Calu3 (cell line): ENCODE measurements at regions not wholly inside any gene's neighbourhood (a gene's known extent, or its start where the extent isn't known, plus 50 kb on each side); places are given as distances from the start of the nearest gene placed in this dataset.
"Not testable (repeated sequence)": the region's sequence is repeated elsewhere in the genome, so short reads cannot be mapped to it uniquely, and the experiment has no call there.

ENCODE experiments used
- BruUV-seq: library from RNA; stranded (reverse); fragments of 400-500 nt; replicated peaks from 2 replicates; lab custom pipeline; 2021; lab: Mats Ljungman, UMichigan
- CTCF ChIA-PET: fragments of 300-600 bp; sonication (Branson Sonifier 250); formaldehyde crosslinking; loops from one replicate; lab custom pipeline; 2022; ENCODE audit warnings: antibody characterized with exemption; lab: Charles Lee
- DNase-seq: peaks from one replicate; pipeline ENCODE4 v3.0.0; 2022
- H3K27ac Mint-ChIP-seq: one replicate; pipeline ENCODE4 v1.8.0; 2022; ENCODE audit warnings: mixed read lengths; ENCODE audit not compliant: unreplicated experiment
- H3K27me3 Mint-ChIP-seq: one replicate; pipeline ENCODE4 v1.8.0; 2022; ENCODE audit warnings: mixed read lengths; ENCODE audit not compliant: unreplicated experiment
- H3K36me3 Mint-ChIP-seq: one replicate; pipeline ENCODE4 v1.8.0; 2022; ENCODE audit warnings: mild to moderate bottlenecking, moderate library complexity, mixed read lengths; ENCODE audit not compliant: insufficient read depth, unreplicated experiment
- H3K4me1 Mint-ChIP-seq: one replicate; pipeline ENCODE4 v1.8.0; 2022; ENCODE audit warnings: mild to moderate bottlenecking, low read depth, mixed read lengths; ENCODE audit not compliant: unreplicated experiment
- H3K4me3 Mint-ChIP-seq: one replicate; pipeline ENCODE4 v1.8.0; 2022; ENCODE audit warnings: mild to moderate bottlenecking, low read depth, moderate library complexity, mixed read lengths; ENCODE audit not compliant: unreplicated experiment
- H3K9me3 Mint-ChIP-seq: one replicate; pipeline ENCODE4 v1.8.0; 2022; ENCODE audit warnings: low read depth, mixed read lengths; ENCODE audit not compliant: unreplicated experiment
- CTCF ChIP-seq: fragments of 200-600 bp; IDR thresholded peaks from one replicate; pipeline ENCODE4 v1.8.0; 2022; ENCODE audit warnings: antibody characterized with exemption; ENCODE audit not compliant: unreplicated experiment
- intact Hi-C: fragments of 100-400 bp; cut with micrococcal nuclease; formaldehyde crosslinking; loops from one replicate; pipeline ENCODE4 v1.10.0; 2022; ENCODE audit not compliant: unreplicated experiment

GRCh38 chr4:28105271-28105859 lies 1244.7 kb downstream of the STIM2 start:
- no peaks in the 10 kb centered on the region for H3K36me3 Mint-ChIP-seq
- CTCF ChIA-PET = no interaction called here

DNA sequence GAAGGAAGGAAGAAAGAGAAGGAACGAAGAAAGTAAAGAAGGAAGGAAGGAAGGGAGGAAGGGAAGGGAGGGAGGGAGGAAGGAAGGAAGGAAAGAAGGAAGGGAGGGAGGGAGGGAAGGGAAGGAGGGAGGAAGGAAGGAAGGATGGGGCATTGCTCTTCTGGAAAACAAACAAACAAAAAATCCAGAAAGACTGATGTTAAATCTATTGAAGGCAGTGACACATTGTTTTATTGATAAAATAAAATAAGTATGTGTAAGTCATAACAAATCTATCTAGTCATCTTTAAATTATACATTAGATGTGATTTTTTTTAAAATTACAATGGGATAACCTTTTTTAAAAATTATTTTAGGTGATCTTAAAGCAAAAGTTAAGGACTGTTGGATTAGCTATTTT lies 1245.5 kb downstream of the STIM2 start:
- Mint-ChIP-seq H3K27me3 (no peaks in the 10 kb centered on the region), H3K27ac (no peak overlapping the region), H3K4me1 (no peaks in the 10 kb centered on the region), H3K9me3 (peaks cover 5% of the 10 kb centered on the region), H3K4me3 (no peak overlapping the region), H3K36me3 (no peaks in the 10 kb centered on the region)
- no TSS peak for BruUV-seq
- no peak for DNase-seq
- CTCF ChIA-PET = no interaction called here
- no peak for TF ChIP-seq CTCF
- intact Hi-C loops = no loop called here

More at GRCh38 chr4:28105271-28105859, 1244.7 kb downstream of the STIM2 start:
- Mint-ChIP-seq H3K9me3 (peaks cover 5% of the 10 kb centered on the region), H3K4me3 (no peak overlapping the region), H3K27me3 (no peaks in the 10 kb centered on the region), H3K27ac (no peak overlapping the region), H3K4me1 (no peaks in the 10 kb centered on the region)
- DNase-seq = no peak
- no peak for TF ChIP-seq CTCF
- BruUV-seq = no TSS peak
- intact Hi-C loops = no loop called here

DNA sequence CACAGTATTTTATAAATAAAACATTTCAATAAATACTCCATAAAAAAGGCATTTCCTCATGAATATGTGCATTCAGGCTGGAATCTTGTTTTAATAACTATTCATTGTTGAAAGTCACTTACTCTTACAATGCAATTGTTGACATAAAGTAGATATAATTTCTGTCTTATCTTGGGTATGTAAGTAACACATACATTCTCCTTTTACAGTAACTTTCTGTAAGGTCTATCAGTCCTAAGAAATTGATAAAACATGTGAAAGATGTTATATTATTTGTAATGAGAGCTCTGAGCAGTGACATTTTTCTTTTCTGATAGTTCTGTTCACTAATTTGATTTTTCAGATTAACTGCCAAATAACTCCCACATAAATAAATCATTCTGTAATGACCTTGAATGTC lies 1249.2 kb downstream of the STIM2 start:
- H3K4me3 Mint-ChIP-seq = no peak overlapping the region
- H3K27ac Mint-ChIP-seq = no peak overlapping the region
- no peaks in the 10 kb centered on the region for H3K27me3 Mint-ChIP-seq
- TF ChIP-seq CTCF = no peak
- no peaks in the 10 kb centered on the region for H3K36me3 Mint-ChIP-seq
- CTCF ChIA-PET = no interaction called here
- no TSS peak for BruUV-seq
- H3K4me1 Mint-ChIP-seq = no peaks in the 10 kb centered on the region
- DNase-seq = no peak
- intact Hi-C loops = no loop called here
- H3K9me3 Mint-ChIP-seq = peaks cover 2% of the 10 kb centered on the region

DNA sequence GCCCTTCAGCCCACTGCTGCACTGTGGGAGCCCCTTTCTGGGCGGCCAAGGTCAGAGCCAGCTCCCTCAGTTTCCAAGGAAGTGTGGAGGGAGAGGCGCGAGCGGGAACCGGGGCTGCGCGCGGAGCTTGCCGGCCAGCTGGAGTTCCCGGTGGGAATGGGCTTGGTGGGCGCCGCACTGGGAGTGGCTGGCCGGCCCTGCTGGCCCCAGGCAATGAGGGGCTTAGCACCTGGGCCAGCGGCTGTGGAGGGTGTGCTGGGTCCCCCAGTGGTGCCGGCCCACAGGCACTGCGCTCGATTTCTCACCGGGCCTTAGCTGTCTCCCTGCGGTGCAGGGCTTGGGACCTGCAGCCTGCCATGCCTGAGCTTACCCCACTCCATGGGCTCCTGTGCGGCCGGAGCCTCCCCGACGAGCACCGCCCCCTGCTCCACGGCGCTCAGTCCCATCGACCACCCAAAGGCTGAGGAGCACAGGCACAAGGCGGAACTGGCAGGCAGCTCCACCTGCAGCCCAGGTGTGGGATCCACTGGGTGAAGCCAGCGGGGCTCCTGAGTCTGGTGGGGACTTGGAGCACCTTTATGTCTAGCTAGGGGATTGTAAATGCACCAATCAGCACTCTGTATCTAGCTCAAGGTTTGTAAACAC lies 1252.2 kb downstream of the STIM2 start:
- BruUV-seq, H3K27me3 Mint-ChIP-seq, intact Hi-C loops, H3K36me3 Mint-ChIP-seq, DNase-seq, H3K27ac Mint-ChIP-seq, H3K4me1 Mint-ChIP-seq, H3K9me3 Mint-ChIP-seq, CTCF ChIA-PET, H3K4me3 Mint-ChIP-seq: not testable (repeated sequence)

GRCh38 chr4:28113586-28113985 lies 1252.9 kb downstream of the STIM2 start:
- not testable (repeated sequence) for H3K36me3 Mint-ChIP-seq, H3K27ac Mint-ChIP-seq

DNA sequence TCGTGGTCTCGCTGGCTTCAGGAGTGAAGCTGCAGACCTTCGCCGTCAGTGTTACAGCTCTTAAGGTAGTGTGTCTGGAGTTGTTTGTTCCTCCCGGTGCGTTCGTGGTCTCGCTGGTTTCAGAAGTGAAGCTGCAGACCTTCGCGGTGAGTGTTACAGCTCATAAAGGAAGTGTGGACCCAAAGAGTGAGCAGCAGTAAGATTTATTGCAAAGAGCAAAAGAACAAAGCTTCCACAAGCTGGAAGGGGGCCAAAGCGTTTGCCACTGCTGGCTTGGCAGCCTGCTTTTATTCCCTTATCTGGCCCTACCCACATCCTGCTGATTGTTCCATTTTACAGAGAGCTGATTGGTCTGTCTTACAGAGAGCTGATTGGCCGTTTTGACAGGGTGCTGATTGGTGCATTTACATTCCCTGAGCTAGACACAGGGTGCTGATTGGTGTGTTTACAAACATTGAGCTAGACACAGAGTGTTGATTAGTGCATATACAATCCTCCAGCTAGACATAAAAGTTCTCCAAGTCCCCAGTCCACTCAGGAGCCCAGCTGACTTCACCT lies 1256.0 kb downstream of the STIM2 start:
- H3K9me3 Mint-ChIP-seq, H3K27me3 Mint-ChIP-seq, H3K4me3 Mint-ChIP-seq, H3K27ac Mint-ChIP-seq, H3K4me1 Mint-ChIP-seq, DNase-seq, CTCF ChIA-PET, H3K36me3 Mint-ChIP-seq, intact Hi-C loops, BruUV-seq: not testable (repeated sequence)

More at GRCh38 chr4:28113586-28113985, 1252.9 kb downstream of the STIM2 start:
- H3K4me3 Mint-ChIP-seq, H3K27me3 Mint-ChIP-seq, intact Hi-C loops, DNase-seq, H3K4me1 Mint-ChIP-seq, CTCF ChIA-PET, H3K9me3 Mint-ChIP-seq, BruUV-seq: not testable (repeated sequence)
